ENCODE measurements at regions not wholly inside any gene's neighbourhood (a gene's known extent, or its start where the extent isn't known, plus 50 kb on each side); places are given as distances from the start of the nearest gene placed in this dataset.

DNA sequence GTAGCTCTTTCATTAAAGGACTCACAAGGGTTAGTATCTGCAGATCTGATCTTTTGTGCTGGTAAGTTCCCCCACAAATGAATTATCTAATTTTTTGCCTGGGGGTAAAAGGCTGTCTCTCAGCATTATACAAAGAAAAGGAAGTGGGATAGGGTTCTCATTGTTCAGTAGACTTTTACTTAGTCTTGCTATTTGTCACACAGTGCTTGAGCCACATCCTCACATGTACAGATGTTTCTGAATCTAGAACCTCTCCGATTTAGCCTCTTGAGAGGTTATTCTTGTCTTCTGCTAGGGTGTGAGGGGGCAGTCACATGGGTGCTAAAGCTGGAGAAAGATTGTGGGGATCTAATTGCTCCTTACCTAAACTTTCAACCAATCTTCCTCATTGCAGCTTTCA is 93.0 kb downstream of the SLC41A2 start:
- Mint-ChIP-seq H3K27ac (ENCODE audit: unreplicated experiment) (no peak overlapping the region), H3K27me3 (ENCODE audit: low read depth, unreplicated experiment) (no peaks in the 10 kb centered on the region), H3K9me3 (ENCODE audit: unreplicated experiment) (no peaks in the 10 kb centered on the region), H3K4me1 (ENCODE audit: low read depth, unreplicated experiment) (peaks cover 2% of the 10 kb centered on the region), H3K4me3 (ENCODE audit: unreplicated experiment) (no peak overlapping the region), H3K36me3 (ENCODE audit: low read depth, unreplicated experiment) (peaks cover 2% of the 10 kb centered on the region)
- no peak for DNase-seq (ENCODE audit: low read depth)
- no peak overlapping the region for H3K4me3 ChIP-seq (ENCODE audit: insufficient read depth, low read depth, low read length)
- H3K9me3 ChIP-seq (ENCODE audit: insufficient read depth, low read depth, low read length) = no peaks in the 10 kb centered on the region
- no peaks in the 10 kb centered on the region for H3K27me3 ChIP-seq (ENCODE audit: insufficient read depth, low read length)
- no peak overlapping the region for H3K27ac ChIP-seq (ENCODE audit: low read depth, low read length)
- H3K79me2 ChIP-seq (ENCODE audit: insufficient read depth, low read length) = no peaks in the 10 kb centered on the region
- TF ChIP-seq, protein P1, sequence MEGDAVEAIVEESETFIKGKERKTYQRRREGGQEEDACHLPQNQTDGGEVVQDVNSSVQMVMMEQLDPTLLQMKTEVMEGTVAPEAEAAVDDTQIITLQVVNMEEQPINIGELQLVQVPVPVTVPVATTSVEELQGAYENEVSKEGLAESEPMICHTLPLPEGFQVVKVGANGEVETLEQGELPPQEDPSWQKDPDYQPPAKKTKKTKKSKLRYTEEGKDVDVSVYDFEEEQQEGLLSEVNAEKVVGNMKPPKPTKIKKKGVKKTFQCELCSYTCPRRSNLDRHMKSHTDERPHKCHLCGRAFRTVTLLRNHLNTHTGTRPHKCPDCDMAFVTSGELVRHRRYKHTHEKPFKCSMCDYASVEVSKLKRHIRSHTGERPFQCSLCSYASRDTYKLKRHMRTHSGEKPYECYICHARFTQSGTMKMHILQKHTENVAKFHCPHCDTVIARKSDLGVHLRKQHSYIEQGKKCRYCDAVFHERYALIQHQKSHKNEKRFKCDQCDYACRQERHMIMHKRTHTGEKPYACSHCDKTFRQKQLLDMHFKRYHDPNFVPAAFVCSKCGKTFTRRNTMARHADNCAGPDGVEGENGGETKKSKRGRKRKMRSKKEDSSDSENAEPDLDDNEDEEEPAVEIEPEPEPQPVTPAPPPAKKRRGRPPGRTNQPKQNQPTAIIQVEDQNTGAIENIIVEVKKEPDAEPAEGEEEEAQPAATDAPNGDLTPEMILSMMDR (IDR thresholded peaks at IDR 0.05; ENCODE audit: insufficient read depth, low read depth, low read length) = no peak
- TF ChIP-seq EZH2 (IDR thresholded peaks at IDR 0.05; ENCODE audit: insufficient read depth, low read length) = no peak
- H3K36me3 ChIP-seq (ENCODE audit: insufficient read depth, low read length) = no peaks in the 10 kb centered on the region
- H2AFZ ChIP-seq (ENCODE audit: low read depth, low read length) = no peak overlapping the region
- H3K4me2 ChIP-seq (ENCODE audit: low read length) = no peak overlapping the region
- peaks cover 10% of the 10 kb centered on the region for H3K4me1 ChIP-seq (ENCODE audit: insufficient read depth, low read length)
- H3K9ac ChIP-seq (ENCODE audit: low read length) = no peak overlapping the region
- no peaks in the 10 kb centered on the region for H4K20me1 ChIP-seq (ENCODE audit: insufficient read depth, low read length)
- no peak for FAIRE-seq

DNA sequence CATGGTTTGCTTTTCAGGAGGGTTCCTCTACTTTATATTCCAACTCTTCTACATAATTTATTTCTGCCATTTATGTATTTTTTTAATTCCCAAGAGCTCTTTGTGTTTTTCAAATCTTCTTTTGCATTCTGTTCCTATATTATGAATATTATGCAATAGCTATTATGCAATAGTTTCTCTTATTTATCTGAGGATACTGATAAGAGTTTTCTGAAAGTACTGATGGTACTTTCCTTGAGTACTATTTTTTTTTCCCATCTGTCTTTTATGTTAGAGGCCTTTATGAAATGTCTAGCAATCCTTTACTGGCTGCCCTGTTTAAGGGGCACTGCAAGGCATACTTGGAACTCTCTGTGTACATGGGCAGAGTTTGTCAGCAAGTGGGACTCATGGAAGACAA is 93.4 kb downstream of the SLC41A2 start:
- H3K4me1 Mint-ChIP-seq (ENCODE audit: low read depth, unreplicated experiment) = peaks cover 2% of the 10 kb centered on the region
- H3K4me3 Mint-ChIP-seq (ENCODE audit: unreplicated experiment) = no peak overlapping the region
- no peak overlapping the region for H2AFZ ChIP-seq (ENCODE audit: low read depth, low read length)
- FAIRE-seq (no peak), DNase-seq (ENCODE audit: low read depth) (no peak)
- H3K9ac ChIP-seq (ENCODE audit: low read length) = no peak overlapping the region
- H3K9me3 Mint-ChIP-seq (ENCODE audit: unreplicated experiment) = no peaks in the 10 kb centered on the region
- no peaks in the 10 kb centered on the region for H3K27me3 Mint-ChIP-seq (ENCODE audit: low read depth, unreplicated experiment)
- no peaks in the 10 kb centered on the region for H4K20me1 ChIP-seq (ENCODE audit: insufficient read depth, low read length)
- H3K9me3 ChIP-seq (ENCODE audit: insufficient read depth, low read depth, low read length) = no peaks in the 10 kb centered on the region
- H3K4me3 ChIP-seq (ENCODE audit: insufficient read depth, low read depth, low read length) = no peak overlapping the region
- H3K4me1 ChIP-seq (ENCODE audit: insufficient read depth, low read length) = peaks cover 10% of the 10 kb centered on the region
- H3K36me3 ChIP-seq (ENCODE audit: insufficient read depth, low read length) = no peaks in the 10 kb centered on the region
- H3K79me2 ChIP-seq (ENCODE audit: insufficient read depth, low read length) = no peaks in the 10 kb centered on the region
- TF ChIP-seq EZH2 (IDR thresholded peaks at IDR 0.05; ENCODE audit: insufficient read depth, low read length) = no peak
- TF ChIP-seq, protein P1 (IDR thresholded peaks at IDR 0.05; ENCODE audit: insufficient read depth, low read depth, low read length) = no peak
- H3K27me3 ChIP-seq (ENCODE audit: insufficient read depth, low read length) = no peaks in the 10 kb centered on the region
- no peak overlapping the region for H3K27ac Mint-ChIP-seq (ENCODE audit: unreplicated experiment)
- H3K27ac ChIP-seq (ENCODE audit: low read depth, low read length) = no peak overlapping the region
- H3K4me2 ChIP-seq (ENCODE audit: low read length) = no peak overlapping the region
- no peaks in the 10 kb centered on the region for H3K36me3 Mint-ChIP-seq (ENCODE audit: low read depth, unreplicated experiment)

DNA sequence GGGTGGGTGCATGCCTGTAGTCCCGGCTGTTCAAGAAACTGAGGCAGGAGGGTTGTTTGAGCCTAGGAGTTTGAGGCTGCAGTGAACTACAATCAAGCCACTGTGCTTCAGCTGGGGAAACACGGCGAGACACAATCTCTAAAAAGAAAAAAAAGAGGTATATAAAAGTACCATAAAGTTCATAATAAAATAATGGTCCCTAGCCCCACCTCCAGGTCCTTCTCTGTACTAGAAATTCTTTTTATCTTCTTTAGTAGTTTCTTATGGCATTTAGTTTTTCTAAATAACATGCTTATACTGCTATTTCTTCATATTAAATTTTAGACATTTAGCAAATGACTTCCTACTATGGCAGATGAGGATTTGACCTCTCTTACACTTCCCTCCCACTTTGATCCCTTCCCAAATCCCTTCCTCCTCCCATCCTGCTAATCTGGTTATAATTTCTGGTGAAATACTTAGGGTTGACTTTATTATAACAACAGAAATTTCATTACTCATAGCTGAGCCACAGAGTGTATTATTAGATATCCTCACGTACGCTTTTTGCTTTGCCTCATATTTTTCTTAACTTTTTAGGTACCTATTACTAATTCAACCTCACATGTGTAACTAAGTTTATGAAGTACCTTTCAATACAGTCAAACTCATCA is 94.7 kb downstream of the SLC41A2 start:
- H3K4me2 ChIP-seq (ENCODE audit: low read length) = no peak overlapping the region
- H3K9me3 ChIP-seq (ENCODE audit: insufficient read depth, low read depth, low read length) = no peaks in the 10 kb centered on the region
- H3K4me3 ChIP-seq (ENCODE audit: insufficient read depth, low read depth, low read length) = no peak overlapping the region
- FAIRE-seq = no peak
- H4K20me1 ChIP-seq (ENCODE audit: insufficient read depth, low read length) = no peaks in the 10 kb centered on the region
- Mint-ChIP-seq H3K4me3 (ENCODE audit: unreplicated experiment) (no peak overlapping the region), H3K36me3 (ENCODE audit: low read depth, unreplicated experiment) (no peaks in the 10 kb centered on the region), H3K9me3 (ENCODE audit: unreplicated experiment) (no peaks in the 10 kb centered on the region), H3K27me3 (ENCODE audit: low read depth, unreplicated experiment) (no peaks in the 10 kb centered on the region), H3K4me1 (ENCODE audit: low read depth, unreplicated experiment) (peaks cover 2% of the 10 kb centered on the region), H3K27ac (ENCODE audit: unreplicated experiment) (no peak overlapping the region)
- H3K9ac ChIP-seq (ENCODE audit: low read length) = no peak overlapping the region
- H3K27me3 ChIP-seq (ENCODE audit: insufficient read depth, low read length) = no peaks in the 10 kb centered on the region
- no peak overlapping the region for H3K27ac ChIP-seq (ENCODE audit: low read depth, low read length)
- no peak overlapping the region for H2AFZ ChIP-seq (ENCODE audit: low read depth, low read length)
- H3K79me2 ChIP-seq (ENCODE audit: insufficient read depth, low read length) = no peaks in the 10 kb centered on the region
- no peak for TF ChIP-seq EZH2 (IDR thresholded peaks at IDR 0.05; ENCODE audit: insufficient read depth, low read length)
- TF ChIP-seq, protein P1 (IDR thresholded peaks at IDR 0.05; ENCODE audit: insufficient read depth, low read depth, low read length) = no peak
- peak; percentile 26 for DNase-seq (ENCODE audit: low read depth)
- no peaks in the 10 kb centered on the region for H3K36me3 ChIP-seq (ENCODE audit: insufficient read depth, low read length)
- peaks cover 19% of the 10 kb centered on the region for H3K4me1 ChIP-seq (ENCODE audit: insufficient read depth, low read length)
